ENCODE measurements at regions not wholly inside any gene's neighbourhood (a gene's known extent, or its start where the extent isn't known, plus 50 kb on each side); places are given as distances from the start of the nearest gene placed in this dataset.

DNA sequence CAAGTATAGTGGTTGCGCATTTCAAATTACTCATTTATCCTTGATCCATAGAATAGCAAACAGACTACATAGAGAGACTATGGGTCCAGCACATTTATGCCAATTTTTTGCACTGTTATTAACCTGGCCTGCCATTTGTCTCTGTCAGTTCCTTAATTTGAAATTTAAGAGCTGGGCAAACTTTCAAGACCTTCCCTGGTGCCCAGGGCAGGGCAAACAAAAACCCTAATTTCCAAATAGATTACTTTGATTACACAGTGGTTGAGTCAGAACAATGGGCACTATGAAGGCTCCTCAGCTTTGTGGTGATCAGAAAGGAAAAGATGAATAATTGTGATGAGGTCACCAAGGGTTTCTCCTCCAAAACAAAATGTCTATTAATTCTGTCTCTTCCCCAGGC lies 80.6 kb downstream of the TNFSF18 start:
- TF ChIP-seq, protein P1, sequence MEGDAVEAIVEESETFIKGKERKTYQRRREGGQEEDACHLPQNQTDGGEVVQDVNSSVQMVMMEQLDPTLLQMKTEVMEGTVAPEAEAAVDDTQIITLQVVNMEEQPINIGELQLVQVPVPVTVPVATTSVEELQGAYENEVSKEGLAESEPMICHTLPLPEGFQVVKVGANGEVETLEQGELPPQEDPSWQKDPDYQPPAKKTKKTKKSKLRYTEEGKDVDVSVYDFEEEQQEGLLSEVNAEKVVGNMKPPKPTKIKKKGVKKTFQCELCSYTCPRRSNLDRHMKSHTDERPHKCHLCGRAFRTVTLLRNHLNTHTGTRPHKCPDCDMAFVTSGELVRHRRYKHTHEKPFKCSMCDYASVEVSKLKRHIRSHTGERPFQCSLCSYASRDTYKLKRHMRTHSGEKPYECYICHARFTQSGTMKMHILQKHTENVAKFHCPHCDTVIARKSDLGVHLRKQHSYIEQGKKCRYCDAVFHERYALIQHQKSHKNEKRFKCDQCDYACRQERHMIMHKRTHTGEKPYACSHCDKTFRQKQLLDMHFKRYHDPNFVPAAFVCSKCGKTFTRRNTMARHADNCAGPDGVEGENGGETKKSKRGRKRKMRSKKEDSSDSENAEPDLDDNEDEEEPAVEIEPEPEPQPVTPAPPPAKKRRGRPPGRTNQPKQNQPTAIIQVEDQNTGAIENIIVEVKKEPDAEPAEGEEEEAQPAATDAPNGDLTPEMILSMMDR (IDR thresholded peaks at IDR 0.05; ENCODE audit: low read depth, low read length, poor library complexity, severe bottlenecking) = no peak
- no peak for TF ChIP-seq EZH2phosphoT487 (IDR thresholded peaks at IDR 0.05; ENCODE audit: borderline replicate concordance, low read length)
